ENCODE measurements at regions not wholly inside any gene's neighbourhood (a gene's known extent, or its start where the extent isn't known, plus 50 kb on each side); places are given as distances from the start of the nearest gene placed in this dataset.

- no peak for DNase-seq
These were observed 251.0 kb upstream of the ZMIZ1 start for GRCh38 chr10:78817804-78818203.

- DNase-seq = no peak
These were observed 249.3 kb upstream of the ZMIZ1 start for GRCh38 chr10:78819361-78820006.

GRCh38 chr10:78820007-78820362, 248.8 kb upstream of the ZMIZ1 start:
- DNase-seq = no peak

GRCh38 chr10:78821052-78821451, 247.7 kb upstream of the ZMIZ1 start:
- no peak for DNase-seq

- no peak for DNase-seq
These were observed 239.9 kb upstream of the ZMIZ1 start for GRCh38 chr10:78828647-78829539.

- no peak for DNase-seq
These were observed 239.2 kb upstream of the ZMIZ1 start for GRCh38 chr10:78829565-78829964.

GRCh38 chr10:78830062-78830975, 238.4 kb upstream of the ZMIZ1 start:
- DNase-seq = no peak

- DNase-seq = no peak
These were observed 237.8 kb upstream of the ZMIZ1 start for GRCh38 chr10:78830976-78831375.

GRCh38 chr10:78831461-78831860, 237.3 kb upstream of the ZMIZ1 start:
- DNase-seq = no peak

GRCh38 chr10:78832281-78832680, 236.5 kb upstream of the ZMIZ1 start:
- DNase-seq = no peak

GRCh38 chr10:78838141-78838657, 230.6 kb upstream of the ZMIZ1 start:
- no peak for DNase-seq

GRCh38 chr10:78843495-78843894, 225.3 kb upstream of the ZMIZ1 start:
- DNase-seq = no peak

- DNase-seq = no peak
These were observed 223.7 kb upstream of the ZMIZ1 start for GRCh38 chr10:78844960-78845607.

GRCh38 chr10:78846071-78846470, 222.7 kb upstream of the ZMIZ1 start:
- no peak for DNase-seq

GRCh38 chr10:78846760-78847159, 222.0 kb upstream of the ZMIZ1 start:
- no peak for DNase-seq

- no peak for DNase-seq
These were observed 221.3 kb upstream of the ZMIZ1 start for GRCh38 chr10:78847485-78847884.

GRCh38 chr10:78849115-78849514, 219.7 kb upstream of the ZMIZ1 start:
- DNase-seq = no peak

- no peak for DNase-seq
These were observed 219.0 kb upstream of the ZMIZ1 start for GRCh38 chr10:78849731-78850130.

GRCh38 chr10:78850644-78851435, 217.9 kb upstream of the ZMIZ1 start:
- no peak for DNase-seq

GRCh38 chr10:78851647-78852046, 217.1 kb upstream of the ZMIZ1 start:
- DNase-seq = no peak

GRCh38 chr10:78852466-78853240, 216.1 kb upstream of the ZMIZ1 start:
- DNase-seq = no peak

Measured in CD4-positive, alpha-beta T cell treated with Interferon gamma for 1 hour (primary cell).